ENCODE measurements at regions not wholly inside any gene's neighbourhood (a gene's known extent, or its start where the extent isn't known, plus 50 kb on each side); places are given as distances from the start of the nearest gene placed in this dataset.
A peak's percentile ranks its signal among the peaks of the same experiment; 100 is the strongest.

- peak; percentile 22 for ATAC-seq (ENCODE audit: low FRiP score)
- intact Hi-C loops (cut with DNase I): no loop called here
- Histone ChIP-seq H3K27ac (ENCODE audit: low read depth in 1 of 2, low read length in 2 of 2) (no peak overlapping the region), H3K36me3 (ENCODE audit: control insufficient read depth in 1 of 2, insufficient read depth in 2 of 2, low read length in 1 of 2) (no peaks in the 10 kb centered on the region), H3K4me1 (ENCODE audit: control insufficient read depth in 1 of 2, insufficient read depth in 2 of 2, low read length in 2 of 2) (no peaks in the 10 kb centered on the region), H3K27me3 (ENCODE audit: control insufficient read depth in 1 of 2, insufficient read depth in 2 of 2, low read length in 1 of 2) (no peaks in the 10 kb centered on the region), H3K9me3 (ENCODE audit: control insufficient read depth, low read length) (no peaks in the 10 kb centered on the region), H3K4me3 (ENCODE audit: low read length in 2 of 2) (no peak overlapping the region)
- WGBS, 2 donors: 12 to 14% methylated on average over 9 of the region's 9 CpGs
- no peak for DNase-seq
Measured at GRCh38 chr12:69007101-69007854, 74.3 kb upstream of the CPM start.

- Histone ChIP-seq H3K9me3 (ENCODE audit: control insufficient read depth, low read length) (no peaks in the 10 kb centered on the region), H3K4me3 (ENCODE audit: low read length in 2 of 2) (no peak overlapping the region), H3K27ac (ENCODE audit: low read depth in 1 of 2, low read length in 2 of 2) (no peak overlapping the region), H3K27me3 (ENCODE audit: control insufficient read depth in 1 of 2, insufficient read depth in 2 of 2, low read length in 1 of 2) (no peaks in the 10 kb centered on the region), H3K4me1 (ENCODE audit: control insufficient read depth in 1 of 2, insufficient read depth in 2 of 2, low read length in 2 of 2) (no peaks in the 10 kb centered on the region), H3K36me3 (ENCODE audit: control insufficient read depth in 1 of 2, insufficient read depth in 2 of 2, low read length in 1 of 2) (no peaks in the 10 kb centered on the region)
- intact Hi-C loops (cut with DNase I): no loop called here
- DNase-seq (no peak), ATAC-seq (ENCODE audit: low FRiP score) (no peak)
- WGBS, 2 donors: 60 to 64% methylated on average over 5 of the region's 5 CpGs
Measured at GRCh38 chr12:69007855-69008351, 74.9 kb upstream of the CPM start.

GRCh38 chr12:69008520-69008919, 75.5 kb upstream of the CPM start:
- ATAC-seq (ENCODE audit: low FRiP score): no peak
- WGBS, 2 donors: 69 to 73% methylated on average over 4 of the region's 4 CpGs
- DNase-seq: no peak
- Histone ChIP-seq H3K36me3 (ENCODE audit: control insufficient read depth in 1 of 2, insufficient read depth in 2 of 2, low read length in 1 of 2) (no peaks in the 10 kb centered on the region), H3K4me1 (ENCODE audit: control insufficient read depth in 1 of 2, insufficient read depth in 2 of 2, low read length in 2 of 2) (no peaks in the 10 kb centered on the region), H3K27ac (ENCODE audit: low read depth in 1 of 2, low read length in 2 of 2) (no peak overlapping the region), H3K9me3 (ENCODE audit: control insufficient read depth, low read length) (no peaks in the 10 kb centered on the region), H3K4me3 (ENCODE audit: low read length in 2 of 2) (no peak overlapping the region), H3K27me3 (ENCODE audit: control insufficient read depth in 1 of 2, insufficient read depth in 2 of 2, low read length in 1 of 2) (no peaks in the 10 kb centered on the region)
- intact Hi-C loops (cut with DNase I): no loop called here

- H3K9me3 ChIP-seq (ENCODE audit: control insufficient read depth, low read length): peaks cover 2% of the 10 kb centered on the region
- DNase-seq: no peak
- no peak for ATAC-seq (ENCODE audit: low FRiP score)
- WGBS, 2 donors: 75 to 80% methylated on average over 2 of the region's 2 CpGs
- no peak overlapping the region for H3K4me3 ChIP-seq (ENCODE audit: low read length in 2 of 2)
- intact Hi-C loops (cut with DNase I): no loop called here
- H3K27ac ChIP-seq (ENCODE audit: low read depth in 1 of 2, low read length in 2 of 2): no peak overlapping the region
- H3K4me1 ChIP-seq (ENCODE audit: control insufficient read depth in 1 of 2, insufficient read depth in 2 of 2, low read length in 2 of 2): no peaks in the 10 kb centered on the region
- no peaks in the 10 kb centered on the region for H3K27me3 ChIP-seq (ENCODE audit: control insufficient read depth in 1 of 2, insufficient read depth in 2 of 2, low read length in 1 of 2)
- H3K36me3 ChIP-seq (ENCODE audit: control insufficient read depth in 1 of 2, insufficient read depth in 2 of 2, low read length in 1 of 2): no peaks in the 10 kb centered on the region
Measured at GRCh38 chr12:69014047-69014446, 81.1 kb upstream of the CPM start.

- no peak overlapping the region for H3K4me3 ChIP-seq (ENCODE audit: low read length in 2 of 2)
- DNase-seq: no peak
- ATAC-seq (ENCODE audit: low FRiP score): no peak
- no peaks in the 10 kb centered on the region for H3K36me3 ChIP-seq (ENCODE audit: control insufficient read depth in 1 of 2, insufficient read depth in 2 of 2, low read length in 1 of 2)
- peaks cover 2% of the 10 kb centered on the region for H3K9me3 ChIP-seq (ENCODE audit: control insufficient read depth, low read length)
- no peak overlapping the region for H3K27ac ChIP-seq (ENCODE audit: low read depth in 1 of 2, low read length in 2 of 2)
- H3K4me1 ChIP-seq (ENCODE audit: control insufficient read depth in 1 of 2, insufficient read depth in 2 of 2, low read length in 2 of 2): no peaks in the 10 kb centered on the region
- H3K27me3 ChIP-seq (ENCODE audit: control insufficient read depth in 1 of 2, insufficient read depth in 2 of 2, low read length in 1 of 2): no peaks in the 10 kb centered on the region
- intact Hi-C loops (cut with DNase I): no loop called here
- 69 to 78% methylated on average over 2 of the region's 2 CpGs for WGBS, 2 donors
Measured at GRCh38 chr12:69015017-69015416, 82.0 kb upstream of the CPM start.

GRCh38 chr12:69015831-69016230, 82.9 kb upstream of the CPM start:
- Histone ChIP-seq H3K9me3 (ENCODE audit: control insufficient read depth, low read length) (peaks cover 2% of the 10 kb centered on the region), H3K4me1 (ENCODE audit: control insufficient read depth in 1 of 2, insufficient read depth in 2 of 2, low read length in 2 of 2) (no peaks in the 10 kb centered on the region), H3K27ac (ENCODE audit: low read depth in 1 of 2, low read length in 2 of 2) (no peak overlapping the region), H3K27me3 (ENCODE audit: control insufficient read depth in 1 of 2, insufficient read depth in 2 of 2, low read length in 1 of 2) (no peaks in the 10 kb centered on the region), H3K4me3 (ENCODE audit: low read length in 2 of 2) (no peak overlapping the region), H3K36me3 (ENCODE audit: control insufficient read depth in 1 of 2, insufficient read depth in 2 of 2, low read length in 1 of 2) (no peaks in the 10 kb centered on the region)
- DNase-seq (no peak), ATAC-seq (ENCODE audit: low FRiP score) (no peak)
- intact Hi-C loops (cut with DNase I): no loop called here
- WGBS, 2 donors: 52 to 54% methylated on average over 6 of the region's 6 CpGs

- ATAC-seq (ENCODE audit: low FRiP score) (no peak), DNase-seq (no peak)
- intact Hi-C loops (cut with DNase I): no loop called here
- Histone ChIP-seq H3K27me3 (ENCODE audit: control insufficient read depth in 1 of 2, insufficient read depth in 2 of 2, low read length in 1 of 2) (no peaks in the 10 kb centered on the region), H3K36me3 (ENCODE audit: control insufficient read depth in 1 of 2, insufficient read depth in 2 of 2, low read length in 1 of 2) (no peaks in the 10 kb centered on the region), H3K4me1 (ENCODE audit: control insufficient read depth in 1 of 2, insufficient read depth in 2 of 2, low read length in 2 of 2) (no peaks in the 10 kb centered on the region), H3K9me3 (ENCODE audit: control insufficient read depth, low read length) (peaks cover 2% of the 10 kb centered on the region), H3K4me3 (ENCODE audit: low read length in 2 of 2) (no peak overlapping the region), H3K27ac (ENCODE audit: low read depth in 1 of 2, low read length in 2 of 2) (no peak overlapping the region)
Measured at GRCh38 chr12:69019082-69019481, 86.1 kb upstream of the CPM start.

- H3K4me3 ChIP-seq (ENCODE audit: low read length in 2 of 2): no peak overlapping the region
- H3K4me1 ChIP-seq (ENCODE audit: control insufficient read depth in 1 of 2, insufficient read depth in 2 of 2, low read length in 2 of 2): no peaks in the 10 kb centered on the region
- no peaks in the 10 kb centered on the region for H3K36me3 ChIP-seq (ENCODE audit: control insufficient read depth in 1 of 2, insufficient read depth in 2 of 2, low read length in 1 of 2)
- no peak overlapping the region for H3K27ac ChIP-seq (ENCODE audit: low read depth in 1 of 2, low read length in 2 of 2)
- intact Hi-C loops (cut with DNase I): no loop called here
- no peak for ATAC-seq (ENCODE audit: low FRiP score)
- H3K9me3 ChIP-seq (ENCODE audit: control insufficient read depth, low read length): peaks cover 2% of the 10 kb centered on the region
- DNase-seq: no peak
- no peaks in the 10 kb centered on the region for H3K27me3 ChIP-seq (ENCODE audit: control insufficient read depth in 1 of 2, insufficient read depth in 2 of 2, low read length in 1 of 2)
Measured at GRCh38 chr12:69019910-69020309, 86.9 kb upstream of the CPM start.

- intact Hi-C loops (cut with DNase I): no loop called here
- Histone ChIP-seq H3K27me3 (ENCODE audit: control insufficient read depth in 1 of 2, insufficient read depth in 2 of 2, low read length in 1 of 2) (peaks cover 0 to 3% of the 10 kb centered on the region in 2 donors), H3K9me3 (ENCODE audit: control insufficient read depth, low read length) (peaks cover 1% of the 10 kb centered on the region), H3K4me1 (ENCODE audit: control insufficient read depth in 1 of 2, insufficient read depth in 2 of 2, low read length in 2 of 2) (no peaks in the 10 kb centered on the region), H3K4me3 (ENCODE audit: low read length in 2 of 2) (no peak overlapping the region), H3K36me3 (ENCODE audit: control insufficient read depth in 1 of 2, insufficient read depth in 2 of 2, low read length in 1 of 2) (no peaks in the 10 kb centered on the region), H3K27ac (ENCODE audit: low read depth in 1 of 2, low read length in 2 of 2) (no peak overlapping the region)
- ATAC-seq (ENCODE audit: low FRiP score) (no peak), DNase-seq (no peak)
- 90 to 95% methylated on average over 4 of the region's 4 CpGs for WGBS, 2 donors
Measured at GRCh38 chr12:69022674-69023073, 89.7 kb upstream of the CPM start.

Data from aorta (tissue), 5 donors.